Sigmoid colon (tissue), 6 donors: ENCODE measurements at regions not wholly inside any gene's neighbourhood (a gene's known extent, or its start where the extent isn't known, plus 50 kb on each side); places are given as distances from the start of the nearest gene placed in this dataset.

Experiments
- DNase-seq: peaks from one replicate; pipeline ENCODE4 v3.0.0-alpha.2; 2019
- H3K27ac ChIP-seq, 4 donors: fragments of 200-600 bp; sonication (generic); one replicate each; pipeline ENCODE4 v1.5.1; 2016 to 2019; ENCODE audit warnings: mild to moderate bottlenecking in 1 of 4
- H3K27me3 ChIP-seq, 3 donors: fragments of 200-600 bp; sonication (generic); one replicate each; pipeline ENCODE4 v1.5.1; 2019; ENCODE audit warnings: mild to moderate bottlenecking in 1 of 3
- H3K36me3 ChIP-seq, 4 donors: fragments of 200-600 bp; sonication (generic); one replicate each; pipeline ENCODE4 v1.5.1; 2016 to 2019
- H3K4me1 ChIP-seq, 4 donors: fragments of 200-600 bp; sonication (generic); one replicate each; pipeline ENCODE4 v1.5.1; 2017 to 2019
- H3K4me3 ChIP-seq, 4 donors: fragments of 200-600 bp; sonication (generic); one replicate each; pipeline ENCODE4 v1.5.1; 2017 to 2019; ENCODE audit warnings: mild to moderate bottlenecking in 2 of 4, moderate library complexity in 1 of 4
- H3K9me3 ChIP-seq, 4 donors: fragments of 200-600 bp in 3 of 4; sonication (generic) in 3 of 4; one replicate each; pipeline versions ENCODE4 v1.5.1 to v1.6.1; 2013 to 2019
- CTCF ChIP-seq, 4 experiments: fragments of 450-650 bp in 3 of 4; fragments of 200-600 bp in 1 of 4; IDR thresholded peaks; one replicate each; pipeline ENCODE4 v1.5.1; 2016 to 2019; ENCODE audit warnings: antibody characterized with exemption in 4 of 4, mild to moderate bottlenecking in 3 of 4, moderate library complexity in 2 of 4
- EP300 ChIP-seq, 4 donors: sonication (generic); formaldehyde crosslinking; IDR thresholded peaks; one replicate each; pipeline ENCODE4 v1.6.1; 2017; ENCODE audit warnings: antibody characterized with exemption in 4 of 4
- POLR2A ChIP-seq, 2 donors: fragments of 450-650 bp; IDR thresholded peaks; one replicate each; pipeline ENCODE4 v1.6.1; 2016; ENCODE audit warnings: antibody characterized with exemption in 2 of 2, mild to moderate bottlenecking in 2 of 2, moderate library complexity in 2 of 2
- POLR2AphosphoS5 ChIP-seq, 4 donors: sonication (generic); formaldehyde crosslinking; IDR thresholded peaks; one replicate each; pipeline ENCODE4 v1.6.1; 2017; ENCODE audit warnings: antibody characterized with exemption in 4 of 4
- WGBS, 2 donors: extraction: QIAGEN DNeasy Blood & Tissue Kit; methylation state at CpG; one replicate each; pipeline ENCODE4 v1.1.7; 2013; 5-methylcytosine and 5-hydroxymethylcytosine counted together
- intact Hi-C: fragments of 100-400 bp; cut with DNase I; formaldehyde crosslinking; loops from one replicate; pipeline ENCODE4 v1.15.1; 2023
- donor health status: healthy with polysubstance abuse.
- donor health status: healthy.

DNA sequence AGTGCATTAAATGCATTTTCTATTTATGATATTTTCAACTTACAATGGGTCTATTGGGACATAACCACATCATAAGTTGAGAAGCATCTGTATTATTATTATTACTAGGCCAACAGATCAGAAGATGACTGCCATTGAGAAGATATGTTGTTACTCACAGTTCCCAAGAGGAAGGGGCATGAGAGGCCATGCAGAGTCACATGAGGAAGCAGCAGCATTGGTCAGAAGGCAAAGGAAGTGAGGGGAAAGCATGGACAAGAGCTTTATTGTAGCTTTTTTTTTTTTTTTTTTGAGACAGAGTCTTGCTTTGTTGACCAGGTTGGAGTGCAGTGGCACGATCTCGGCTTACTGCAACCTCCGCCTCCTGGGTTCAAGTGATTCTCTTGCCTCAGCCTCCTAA, 66.2 kb upstream of the LCLAT1 start:
- H3K27ac ChIP-seq = no peak overlapping the region

DNA sequence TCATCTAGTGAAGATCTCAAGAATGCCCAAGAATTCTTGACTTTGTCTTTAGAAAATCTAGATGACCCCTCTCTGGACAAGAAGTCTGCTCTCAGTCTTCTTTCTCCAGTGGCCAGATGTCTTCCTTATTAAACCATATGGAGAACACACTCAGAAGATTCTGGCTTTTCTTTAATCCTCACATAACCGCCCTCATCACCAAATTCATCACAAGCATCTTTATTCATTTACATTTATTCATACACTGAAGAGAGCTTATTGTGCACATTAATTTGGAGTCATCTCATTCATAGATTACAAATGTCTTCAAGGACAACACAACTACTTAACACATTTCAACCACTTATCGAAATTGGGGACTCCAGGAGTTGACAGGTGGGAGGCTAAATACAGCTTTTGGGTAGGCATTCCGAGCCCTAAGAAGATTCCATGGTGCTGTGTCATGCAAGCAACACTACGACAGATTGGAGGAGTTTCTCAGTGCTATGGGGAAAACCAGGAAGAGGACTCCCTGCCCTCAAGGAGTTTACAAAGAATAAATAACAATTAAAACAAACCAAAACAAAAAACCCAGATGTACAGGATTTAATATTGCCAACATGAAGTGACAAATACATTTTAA, 64.8 kb upstream of the LCLAT1 start:
- no peak for TF ChIP-seq CTCF (IDR thresholded peaks at IDR 0.05)
- no peak for TF ChIP-seq EP300 (IDR thresholded peaks at IDR 0.05)
- no peak for TF ChIP-seq POLR2A (IDR thresholded peaks at IDR 0.05)
- no peak for TF ChIP-seq POLR2AphosphoS5 (IDR thresholded peaks at IDR 0.05)
- H3K4me3 ChIP-seq = no peak overlapping the region
- H3K36me3 ChIP-seq = no peaks in the 10 kb centered on the region
- H3K4me1 ChIP-seq = no peaks in the 10 kb centered on the region
- WGBS, 2 donors = 86 to 89% methylated on average over 4 of the region's 4 CpGs
- H3K27me3 ChIP-seq = no peaks in the 10 kb centered on the region
- no peaks in the 10 kb centered on the region for H3K9me3 ChIP-seq
- H3K27ac ChIP-seq = no peak overlapping the region
- intact Hi-C loops = no loop called here
- no peak for DNase-seq

More for the DNA sequence above, 66.2 kb upstream of the LCLAT1 start:
- Histone ChIP-seq H3K36me3 (no peaks in the 10 kb centered on the region), H3K27me3 (no peaks in the 10 kb centered on the region), H3K4me1 (no peaks in the 10 kb centered on the region), H3K9me3 (no peaks in the 10 kb centered on the region), H3K4me3 (no peak overlapping the region)
- no peak for DNase-seq
- intact Hi-C loops = no loop called here
- TF ChIP-seq POLR2A (IDR thresholded peaks at IDR 0.05) (no peak), CTCF (IDR thresholded peaks at IDR 0.05) (no peak), EP300 (IDR thresholded peaks at IDR 0.05) (no peak), POLR2AphosphoS5 (IDR thresholded peaks at IDR 0.05) (no peak)
- WGBS, 2 donors = 95 to 97% methylated on average over 3 of the region's 3 CpGs

GRCh38 chr2:30382995-30383394, 64.1 kb upstream of the LCLAT1 start:
- TF ChIP-seq CTCF (IDR thresholded peaks at IDR 0.05) (no peak), POLR2AphosphoS5 (IDR thresholded peaks at IDR 0.05) (no peak), EP300 (IDR thresholded peaks at IDR 0.05) (no peak), POLR2A (IDR thresholded peaks at IDR 0.05) (no peak)
- Histone ChIP-seq H3K9me3 (no peaks in the 10 kb centered on the region), H3K4me3 (no peak overlapping the region), H3K36me3 (no peaks in the 10 kb centered on the region), H3K27ac (no peak overlapping the region), H3K4me1 (no peaks in the 10 kb centered on the region), H3K27me3 (no peaks in the 10 kb centered on the region)
- intact Hi-C loops = no loop called here
- 93 to 95% methylated on average over 1 of the region's 1 CpG for WGBS, 2 donors
- DNase-seq = no peak

GRCh38 chr2:30385327-30385726, 61.7 kb upstream of the LCLAT1 start:
- Histone ChIP-seq H3K27ac (no peak overlapping the region), H3K4me3 (no peak overlapping the region), H3K27me3 (no peaks in the 10 kb centered on the region), H3K9me3 (no peaks in the 10 kb centered on the region), H3K36me3 (no peaks in the 10 kb centered on the region), H3K4me1 (no peaks in the 10 kb centered on the region)
- intact Hi-C loops = no loop called here
- WGBS, 2 donors = 38 to 55% methylated on average over 5 of the region's 5 CpGs
- DNase-seq = no peak
- TF ChIP-seq CTCF (IDR thresholded peaks at IDR 0.05) (no peak), POLR2AphosphoS5 (IDR thresholded peaks at IDR 0.05) (no peak), POLR2A (IDR thresholded peaks at IDR 0.05) (no peak)

DNA sequence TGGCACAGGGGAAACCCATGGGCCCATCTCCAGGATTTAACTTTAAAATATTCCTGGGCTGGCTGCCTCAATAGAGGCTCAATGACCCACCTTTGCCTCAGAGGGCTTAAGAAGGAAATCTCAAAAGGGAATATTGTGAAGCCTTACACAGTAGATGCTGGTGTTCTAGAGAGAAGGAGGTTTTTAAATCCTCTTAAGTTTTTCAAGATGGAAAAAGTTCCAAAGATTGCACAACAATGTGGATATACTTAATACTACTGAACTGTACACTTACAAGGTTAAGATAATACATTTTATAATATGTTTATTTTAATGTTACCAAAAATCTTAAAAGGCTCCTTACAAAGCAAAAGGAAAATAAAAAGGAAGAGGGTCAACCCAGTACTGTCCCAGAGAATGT, 54.9 kb upstream of the LCLAT1 start:
- H3K4me1 ChIP-seq = peaks cover 0 to 17% (median 3%) of the 10 kb centered on the region in 4 donors
- H3K36me3 ChIP-seq = no peaks in the 10 kb centered on the region
- H3K27me3 ChIP-seq = no peaks in the 10 kb centered on the region
- no peaks in the 10 kb centered on the region for H3K9me3 ChIP-seq
- TF ChIP-seq CTCF (IDR thresholded peaks at IDR 0.05) (no peak), POLR2AphosphoS5 (IDR thresholded peaks at IDR 0.05) (no peak), EP300 (IDR thresholded peaks at IDR 0.05) (no peak), POLR2A (IDR thresholded peaks at IDR 0.05) (no peak)
- intact Hi-C loops = no loop called here
- no peak overlapping the region for H3K4me3 ChIP-seq
- no peak overlapping the region for H3K27ac ChIP-seq
- no peak for DNase-seq
